ENCODE measurements at regions not wholly inside any gene's neighbourhood (a gene's known extent, or its start where the extent isn't known, plus 50 kb on each side); places are given as distances from the start of the nearest gene placed in this dataset.

- no peak for DNase-seq (ENCODE audit: low spot score)
- Histone ChIP-seq H3K23ac (ENCODE audit: low read depth, low read length, poor library complexity) (no peak overlapping the region), H3K36me3 (replicated peaks in 1 of 2; ENCODE audit: control insufficient read depth in 2 of 2, insufficient read depth in 2 of 2, low read length in 2 of 2) (no peaks in the 10 kb centered on the region), H2BK120ac (ENCODE audit: low read depth, low read length) (no peak overlapping the region), H2BK15ac (ENCODE audit: low read length) (no peak overlapping the region), H3K14ac (ENCODE audit: low read length) (no peak overlapping the region), H3K9ac (ENCODE audit: low read depth, low read length, poor library complexity) (no peak overlapping the region), H3K18ac (ENCODE audit: low read length) (no peak overlapping the region), H3K4me2 (ENCODE audit: insufficient read depth, low read length, poor library complexity, severe bottlenecking) (no peak overlapping the region), H3K27me3 (ENCODE audit: control insufficient read depth in 3 of 3, insufficient read depth in 3 of 3, low read depth in 1 of 3, low read length in 3 of 3) (no peaks in the 10 kb centered on the region), H3K4me3 (ENCODE audit: low read length in 2 of 2) (no peak overlapping the region), H3K79me1 (ENCODE audit: low read depth, low read length) (no peaks in the 10 kb centered on the region), H3K27ac (replicated peaks; ENCODE audit: low read length) (no peak overlapping the region), H4K8ac (ENCODE audit: low read depth, low read length) (no peak overlapping the region), H2AK5ac (ENCODE audit: low read depth, low read length) (no peak overlapping the region), H2BK12ac (ENCODE audit: low read length) (no peak overlapping the region), H4K91ac (ENCODE audit: low read depth, low read length, poor library complexity) (no peak overlapping the region), H2BK5ac (ENCODE audit: low read length) (no peak overlapping the region), H3K4ac (ENCODE audit: low read length) (no peak overlapping the region), H3K9me3 (replicated peaks in 1 of 2; ENCODE audit: control insufficient read depth in 2 of 2, insufficient read depth in 1 of 2, low read depth in 1 of 2, low read length in 2 of 2) (no peaks in the 10 kb centered on the region), H3K4me1 (ENCODE audit: control insufficient read depth in 2 of 2, insufficient read depth in 1 of 2, low read depth in 1 of 2, low read length in 2 of 2) (no peaks in the 10 kb centered on the region), H2AFZ (ENCODE audit: low read length) (peak overlapping the region; percentile 10)
- WGBS, 2 donors (ENCODE audit: extremely low coverage in 2 of 2, insufficient read length in 2 of 2, insufficient replicate concordance in 1 of 2) = no CpG with 5 or more reads among the region's 2 CpGs
These were observed 583.0 kb upstream of the ATXN8OS start for GRCh38 chr13:69524459-69525150.

GRCh38 chr13:69496981-69497380, 610.6 kb upstream of the ATXN8OS start:
- Histone ChIP-seq H3K4me3 (ENCODE audit: low read length in 2 of 2) (no peak overlapping the region), H4K91ac (ENCODE audit: low read depth, low read length, poor library complexity) (no peak overlapping the region), H3K79me1 (ENCODE audit: low read depth, low read length) (no peaks in the 10 kb centered on the region), H2BK5ac (ENCODE audit: low read length) (no peak overlapping the region), H4K8ac (ENCODE audit: low read depth, low read length) (no peak overlapping the region), H3K4ac (ENCODE audit: low read length) (no peak overlapping the region), H3K36me3 (replicated peaks in 1 of 2; ENCODE audit: control insufficient read depth in 2 of 2, insufficient read depth in 2 of 2, low read length in 2 of 2) (no peaks in the 10 kb centered on the region), H2BK120ac (ENCODE audit: low read depth, low read length) (no peak overlapping the region), H3K27ac (replicated peaks; ENCODE audit: low read length) (no peak overlapping the region), H2BK12ac (ENCODE audit: low read length) (no peak overlapping the region), H3K9me3 (replicated peaks in 1 of 2; ENCODE audit: control insufficient read depth in 2 of 2, insufficient read depth in 1 of 2, low read depth in 1 of 2, low read length in 2 of 2) (no peaks in the 10 kb centered on the region), H2BK15ac (ENCODE audit: low read length) (no peak overlapping the region), H3K27me3 (ENCODE audit: control insufficient read depth in 3 of 3, insufficient read depth in 3 of 3, low read depth in 1 of 3, low read length in 3 of 3) (no peaks in the 10 kb centered on the region), H2AFZ (ENCODE audit: low read length) (no peak overlapping the region), H3K23ac (ENCODE audit: low read depth, low read length, poor library complexity) (no peak overlapping the region), H3K14ac (ENCODE audit: low read length) (no peak overlapping the region), H3K9ac (ENCODE audit: low read depth, low read length, poor library complexity) (no peak overlapping the region), H3K4me1 (ENCODE audit: control insufficient read depth in 2 of 2, insufficient read depth in 1 of 2, low read depth in 1 of 2, low read length in 2 of 2) (no peaks in the 10 kb centered on the region), H3K18ac (ENCODE audit: low read length) (no peak overlapping the region), H2AK5ac (ENCODE audit: low read depth, low read length) (no peak overlapping the region), H3K4me2 (ENCODE audit: insufficient read depth, low read length, poor library complexity, severe bottlenecking) (no peak overlapping the region)
- WGBS, 2 donors (ENCODE audit: extremely low coverage in 2 of 2, insufficient read length in 2 of 2, insufficient replicate concordance in 1 of 2) = no CpG with 5 or more reads among the region's 2 CpGs
- DNase-seq (ENCODE audit: low spot score) = no peak

- no peak overlapping the region for H3K4me2 ChIP-seq (ENCODE audit: insufficient read depth, low read length, poor library complexity, severe bottlenecking)
- no peak overlapping the region for H3K4me3 ChIP-seq (ENCODE audit: low read length in 2 of 2)
- H2BK120ac ChIP-seq (ENCODE audit: low read depth, low read length) = no peak overlapping the region
- no peak overlapping the region for H3K4ac ChIP-seq (ENCODE audit: low read length)
- H2BK15ac ChIP-seq (ENCODE audit: low read length) = no peak overlapping the region
- H2BK5ac ChIP-seq (ENCODE audit: low read length) = no peak overlapping the region
- no peak overlapping the region for H4K8ac ChIP-seq (ENCODE audit: low read depth, low read length)
- no peak overlapping the region for H3K23ac ChIP-seq (ENCODE audit: low read depth, low read length, poor library complexity)
- DNase-seq (ENCODE audit: low spot score) = no peak
- H3K36me3 ChIP-seq (replicated peaks in 1 of 2; ENCODE audit: control insufficient read depth in 2 of 2, insufficient read depth in 2 of 2, low read length in 2 of 2) = no peaks in the 10 kb centered on the region
- no peak overlapping the region for H4K91ac ChIP-seq (ENCODE audit: low read depth, low read length, poor library complexity)
- H3K79me1 ChIP-seq (ENCODE audit: low read depth, low read length) = no peaks in the 10 kb centered on the region
- H2AFZ ChIP-seq (ENCODE audit: low read length) = no peak overlapping the region
- no peak overlapping the region for H3K9ac ChIP-seq (ENCODE audit: low read depth, low read length, poor library complexity)
- H2BK12ac ChIP-seq (ENCODE audit: low read length) = no peak overlapping the region
- WGBS, 2 donors (ENCODE audit: extremely low coverage in 2 of 2, insufficient read length in 2 of 2, insufficient replicate concordance in 1 of 2) = no CpG with 5 or more reads among the region's 2 CpGs
- no peaks in the 10 kb centered on the region for H3K9me3 ChIP-seq (replicated peaks in 1 of 2; ENCODE audit: control insufficient read depth in 2 of 2, insufficient read depth in 1 of 2, low read depth in 1 of 2, low read length in 2 of 2)
- no peak overlapping the region for H3K27ac ChIP-seq (replicated peaks; ENCODE audit: low read length)
- H2AK5ac ChIP-seq (ENCODE audit: low read depth, low read length) = no peak overlapping the region
- no peaks in the 10 kb centered on the region for H3K27me3 ChIP-seq (ENCODE audit: control insufficient read depth in 3 of 3, insufficient read depth in 3 of 3, low read depth in 1 of 3, low read length in 3 of 3)
- no peak overlapping the region for H3K18ac ChIP-seq (ENCODE audit: low read length)
- H3K14ac ChIP-seq (ENCODE audit: low read length) = no peak overlapping the region
- no peaks in the 10 kb centered on the region for H3K4me1 ChIP-seq (ENCODE audit: control insufficient read depth in 2 of 2, insufficient read depth in 1 of 2, low read depth in 1 of 2, low read length in 2 of 2)
These were observed 612.5 kb upstream of the ATXN8OS start for GRCh38 chr13:69495096-69495495.

GRCh38 chr13:69487576-69487975, 620.0 kb upstream of the ATXN8OS start:
- no peak overlapping the region for H3K4me2 ChIP-seq (ENCODE audit: insufficient read depth, low read length, poor library complexity, severe bottlenecking)
- no peak overlapping the region for H3K23ac ChIP-seq (ENCODE audit: low read depth, low read length, poor library complexity)
- no peak overlapping the region for H2BK120ac ChIP-seq (ENCODE audit: low read depth, low read length)
- H3K18ac ChIP-seq (ENCODE audit: low read length) = no peak overlapping the region
- H2BK5ac ChIP-seq (ENCODE audit: low read length) = no peak overlapping the region
- no peaks in the 10 kb centered on the region for H3K4me1 ChIP-seq (ENCODE audit: control insufficient read depth in 2 of 2, insufficient read depth in 1 of 2, low read depth in 1 of 2, low read length in 2 of 2)
- no peak overlapping the region for H3K27ac ChIP-seq (replicated peaks; ENCODE audit: low read length)
- no peaks in the 10 kb centered on the region for H3K27me3 ChIP-seq (ENCODE audit: control insufficient read depth in 3 of 3, insufficient read depth in 3 of 3, low read depth in 1 of 3, low read length in 3 of 3)
- H3K9ac ChIP-seq (ENCODE audit: low read depth, low read length, poor library complexity) = no peak overlapping the region
- peaks cover 2 to 9% of the 10 kb centered on the region in 2 donors for H3K9me3 ChIP-seq (replicated peaks in 1 of 2; ENCODE audit: control insufficient read depth in 2 of 2, insufficient read depth in 1 of 2, low read depth in 1 of 2, low read length in 2 of 2)
- H3K14ac ChIP-seq (ENCODE audit: low read length) = no peak overlapping the region
- no peak overlapping the region for H3K4ac ChIP-seq (ENCODE audit: low read length)
- no peaks in the 10 kb centered on the region for H3K79me1 ChIP-seq (ENCODE audit: low read depth, low read length)
- H2AFZ ChIP-seq (ENCODE audit: low read length) = no peak overlapping the region
- H4K8ac ChIP-seq (ENCODE audit: low read depth, low read length) = no peak overlapping the region
- H3K4me3 ChIP-seq (ENCODE audit: low read length in 2 of 2) = no peak overlapping the region
- H2AK5ac ChIP-seq (ENCODE audit: low read depth, low read length) = no peak overlapping the region
- no peak overlapping the region for H4K91ac ChIP-seq (ENCODE audit: low read depth, low read length, poor library complexity)
- no peak for DNase-seq (ENCODE audit: low spot score)
- no peaks in the 10 kb centered on the region for H3K36me3 ChIP-seq (replicated peaks in 1 of 2; ENCODE audit: control insufficient read depth in 2 of 2, insufficient read depth in 2 of 2, low read length in 2 of 2)
- H2BK15ac ChIP-seq (ENCODE audit: low read length) = no peak overlapping the region
- H2BK12ac ChIP-seq (ENCODE audit: low read length) = no peak overlapping the region
